Head of caudate nucleus (tissue), 42 donors: ENCODE measurements at regions not wholly inside any gene's neighbourhood (a gene's known extent, or its start where the extent isn't known, plus 50 kb on each side); places are given as distances from the start of the nearest gene placed in this dataset.
A peak's percentile ranks its signal among the peaks of the same experiment; 100 is the strongest.
"Not testable (repeated sequence)": the region's sequence is repeated elsewhere in the genome, so short reads cannot be mapped to it uniquely, and the experiment has no call there.

Experiments used
- DNase-seq, 42 donors: peaks; one replicate each; pipeline versions ENCODE4 v3.0.0 to v3.0.0-alpha.2; 2020 to 2021; ENCODE audit warnings: mixed read lengths in 7 of 42
- intact Hi-C: fragments of 100-400 bp; cut with DNase I; formaldehyde crosslinking; loops from one replicate; pipeline ENCODE4 v1.15.0; 2022

GRCh38 chr21:16086936-16087335 is 357.2 kb downstream of the USP25 start:
- intact Hi-C loops, result loop anchor here (10.0 kb wide), 1 partner anchor 98 kb away; no protein-coding TSS in a partner anchor
- DNase-seq, result peak in 1 of 42 donors; percentile 13

DNA sequence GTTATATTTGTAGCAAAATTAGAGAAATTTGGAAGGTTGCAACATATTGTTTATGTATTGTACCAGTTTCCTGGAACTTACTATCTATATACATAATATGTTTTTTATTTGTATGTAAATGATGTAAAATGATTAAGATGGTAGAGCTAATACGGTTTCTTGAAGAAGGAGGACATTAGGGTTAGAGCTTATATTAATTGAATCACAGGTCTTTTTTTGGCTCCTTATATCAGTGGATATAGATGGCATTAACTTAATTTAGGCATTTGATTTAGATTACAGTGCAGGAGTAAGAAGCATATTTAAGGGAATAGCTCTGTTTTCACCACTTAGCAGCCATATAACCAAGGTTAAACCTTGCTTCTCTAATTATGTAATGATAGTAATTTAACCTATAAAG is 357.7 kb downstream of the USP25 start:
- intact Hi-C loops, result loop anchor here (10.0 kb wide), 1 partner anchor 97 kb away; no protein-coding TSS in a partner anchor
- no peak for DNase-seq

DNA sequence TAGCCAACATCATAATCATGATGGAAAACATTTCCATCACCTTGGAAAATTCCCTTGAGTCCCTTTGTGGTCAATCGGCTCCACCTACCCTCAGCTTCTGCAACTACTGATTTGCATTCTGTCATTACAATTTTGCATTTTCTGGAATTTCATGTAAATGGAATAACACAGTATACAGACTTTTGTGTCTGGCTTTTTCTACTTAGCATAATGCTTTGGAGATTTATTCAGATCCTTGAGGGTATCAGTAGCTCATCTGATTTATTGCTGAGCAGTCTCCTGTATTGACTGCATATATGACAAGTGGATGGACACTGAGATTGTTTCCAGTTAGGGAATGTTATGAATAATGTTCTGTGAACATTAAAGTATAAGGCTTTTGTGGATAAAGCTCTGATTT is 358.3 kb downstream of the USP25 start:
- DNase-seq, result no peak
- intact Hi-C loops, result loop anchor here (10.0 kb wide), 1 partner anchor 97 kb away; no protein-coding TSS in a partner anchor

DNA sequence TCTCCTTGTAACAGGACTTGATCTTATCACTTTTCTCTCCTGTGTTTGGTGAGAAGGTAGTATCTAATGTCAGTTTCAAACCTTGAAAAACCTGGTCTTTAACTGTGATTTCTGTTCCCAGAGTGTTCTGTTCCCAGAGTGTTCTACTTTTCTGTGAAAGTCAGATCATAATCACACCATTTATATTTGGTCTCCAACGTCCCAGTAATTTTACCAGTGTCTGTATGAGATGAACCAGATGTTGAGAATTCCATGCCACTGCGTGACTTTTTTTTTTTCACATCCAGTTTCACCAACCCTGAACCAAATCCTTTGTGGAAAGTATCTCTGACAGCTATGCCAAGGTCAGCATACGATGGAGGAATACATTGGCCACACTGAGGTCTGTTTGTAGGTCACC is 365.2 kb downstream of the USP25 start:
- no peak for DNase-seq
- intact Hi-C loops, result no loop called here

DNA sequence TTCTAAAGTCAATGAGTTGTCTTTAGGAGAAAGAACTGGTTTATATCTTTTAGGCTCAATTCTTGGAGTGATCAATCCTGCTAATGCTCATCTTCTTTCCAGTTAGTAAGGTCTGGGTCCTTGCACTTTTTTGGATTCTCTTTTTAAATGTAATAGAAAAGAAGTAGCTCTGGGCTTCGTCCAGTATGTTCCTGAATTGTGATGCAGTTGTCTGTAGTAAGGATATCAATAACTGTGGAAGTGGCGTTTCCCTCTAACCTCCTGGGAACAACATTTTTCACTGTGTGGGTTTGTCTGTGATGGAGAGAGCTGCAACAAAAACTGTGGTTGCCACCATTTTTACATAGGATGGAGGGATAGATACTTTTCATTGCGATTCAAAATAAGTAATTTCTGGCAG is 367.2 kb downstream of the USP25 start:
- DNase-seq, result no peak
- intact Hi-C loops, result no loop called here

DNA sequence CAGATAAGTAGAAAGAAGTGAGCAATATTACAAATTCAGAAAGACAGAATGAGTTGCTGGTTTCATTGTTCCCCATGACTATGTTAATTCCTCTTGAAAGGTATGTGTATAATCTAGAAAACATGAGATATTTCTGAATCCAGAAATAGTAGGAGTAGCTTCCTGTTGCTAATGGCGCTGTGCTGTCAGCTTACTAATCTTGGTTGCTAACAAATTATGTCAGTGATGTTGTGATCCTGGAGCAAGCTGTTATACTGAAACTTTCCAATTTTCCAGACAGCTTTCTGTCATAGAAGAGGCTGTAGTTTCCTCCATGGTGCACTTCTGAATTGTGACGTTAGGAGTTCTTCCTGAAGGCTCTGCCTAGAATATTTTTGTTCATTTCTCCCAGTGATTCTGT is 372.3 kb downstream of the USP25 start:
- DNase-seq, result peak in 1 of 42 donors; percentile 18
- intact Hi-C loops, result no loop called here

DNA sequence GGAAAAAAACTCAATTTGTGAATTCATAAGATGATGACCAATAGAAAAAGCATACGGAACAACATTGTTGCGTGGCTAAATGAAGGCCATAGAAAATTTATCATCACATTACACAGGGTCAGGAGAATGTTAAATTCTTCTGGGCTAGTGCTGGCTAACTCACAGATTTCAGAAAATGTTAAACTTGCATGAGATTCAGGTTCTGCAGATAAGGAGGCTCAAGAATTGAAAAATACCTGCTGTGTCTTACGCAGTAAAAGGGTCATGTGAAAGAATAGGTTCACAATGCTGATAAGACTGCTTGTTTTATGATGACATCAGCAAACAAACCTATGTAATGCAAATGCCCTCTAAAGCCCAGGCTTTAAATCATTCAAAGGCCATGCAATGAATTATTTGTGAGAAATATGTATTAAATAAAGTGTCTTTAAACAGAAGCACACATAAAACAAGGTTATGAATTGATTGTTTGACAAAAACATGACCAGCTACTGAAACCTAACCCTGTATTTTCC is 378.8 kb downstream of the USP25 start:
- no peak for DNase-seq
- intact Hi-C loops, result no loop called here

GRCh38 chr21:16113052-16113715 is 383.4 kb downstream of the USP25 start:
- intact Hi-C loops, result no loop called here
- no peak for DNase-seq

DNA sequence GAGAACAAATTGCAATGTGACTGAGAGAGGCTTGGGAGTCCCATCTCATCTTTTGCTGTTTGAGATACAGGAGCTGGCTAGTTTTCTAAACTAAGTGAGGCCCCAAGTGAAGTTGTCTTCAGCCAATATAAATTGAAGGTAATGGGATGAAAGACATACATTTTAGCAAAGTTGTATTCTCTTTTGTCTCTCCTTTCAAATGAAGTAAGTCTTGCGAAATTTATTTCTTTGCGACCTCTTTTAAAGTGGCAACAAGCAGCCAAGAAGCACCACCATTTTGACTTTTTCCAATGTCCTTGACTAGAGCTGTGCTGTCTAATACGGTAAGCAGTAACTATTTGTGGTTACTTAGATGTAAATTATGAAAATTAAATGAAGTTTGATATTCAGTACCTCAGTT is 385.7 kb downstream of the USP25 start:
- intact Hi-C loops, result no loop called here
- DNase-seq, result no peak

DNA sequence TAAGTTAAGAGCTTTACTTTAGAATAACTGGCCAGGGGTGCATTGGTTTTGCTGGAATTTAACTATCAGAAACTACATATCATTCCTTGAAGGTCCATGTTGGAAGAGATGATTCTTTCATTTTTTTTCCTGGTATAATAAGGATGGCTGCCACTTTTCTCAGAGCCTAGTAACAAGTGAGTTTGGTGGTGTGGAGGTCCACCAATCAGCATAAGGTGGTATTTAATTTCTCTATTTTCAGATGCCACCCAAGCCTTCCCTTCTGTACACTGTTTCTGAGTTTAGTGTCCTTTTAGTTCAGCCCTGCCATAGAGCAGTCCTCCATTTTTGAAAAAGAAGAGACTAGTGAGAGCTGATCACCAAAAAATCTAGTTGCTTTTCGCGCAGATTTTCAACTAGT is 386.3 kb downstream of the USP25 start:
- intact Hi-C loops, result no loop called here
- no peak for DNase-seq

DNA sequence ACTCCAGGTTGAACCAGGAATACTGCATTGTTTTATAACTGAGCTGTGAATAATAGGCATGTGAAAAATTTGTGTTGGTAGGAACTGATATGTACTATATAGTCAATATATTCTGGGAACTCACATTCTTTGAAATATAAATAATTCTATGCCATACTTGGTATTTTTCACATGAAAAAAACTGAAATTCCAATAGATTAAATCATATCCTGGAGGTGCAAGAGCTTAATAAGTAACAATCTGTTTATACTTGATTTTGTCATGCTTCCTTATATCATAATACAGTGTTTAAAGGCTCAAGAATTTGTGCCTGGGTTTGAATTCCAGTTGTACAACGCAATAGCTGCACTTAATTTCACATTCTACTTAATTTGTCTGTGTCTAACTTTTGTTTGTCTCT is 387.0 kb downstream of the USP25 start:
- intact Hi-C loops, result no loop called here

GRCh38 chr21:16117331-16117730 is 387.5 kb downstream of the USP25 start:
- no peak for DNase-seq
- intact Hi-C loops, result no loop called here

More for the DNA sequence above, 387.0 kb downstream of the USP25 start:
- DNase-seq, result no peak

- intact Hi-C loops, result no loop called here
- no peak for DNase-seq
Measured at GRCh38 chr21:16117851-16118590, 388.2 kb downstream of the USP25 start.

- intact Hi-C loops, result no loop called here
- DNase-seq, result no peak
Measured at GRCh38 chr21:16124378-16125138, 394.8 kb downstream of the USP25 start.

- DNase-seq, result no peak
- intact Hi-C loops, result no loop called here
Measured at GRCh38 chr21:16125274-16125673, 395.5 kb downstream of the USP25 start.

DNA sequence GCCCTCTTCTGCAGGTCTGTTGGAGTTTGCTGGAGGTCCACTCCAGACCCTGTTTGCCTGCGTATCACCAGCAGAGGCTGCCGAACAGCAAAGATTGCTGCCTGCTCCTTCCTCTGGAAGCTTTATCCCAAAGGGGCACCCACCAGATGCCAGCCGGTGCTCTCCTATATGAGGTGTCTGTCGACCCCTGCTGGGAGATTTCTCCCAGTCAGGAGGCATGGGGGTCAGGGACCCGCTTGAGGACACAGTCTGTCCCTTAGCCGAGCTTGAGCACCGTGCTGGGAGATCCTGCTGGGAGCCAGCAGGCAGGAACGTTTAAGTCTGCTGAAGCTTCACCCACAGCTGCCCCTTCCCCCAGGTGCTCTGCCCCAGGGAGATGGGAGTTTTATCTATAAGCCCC is 402.7 kb downstream of the USP25 start:
- DNase-seq, intact Hi-C loops: not testable (repeated sequence)

DNA sequence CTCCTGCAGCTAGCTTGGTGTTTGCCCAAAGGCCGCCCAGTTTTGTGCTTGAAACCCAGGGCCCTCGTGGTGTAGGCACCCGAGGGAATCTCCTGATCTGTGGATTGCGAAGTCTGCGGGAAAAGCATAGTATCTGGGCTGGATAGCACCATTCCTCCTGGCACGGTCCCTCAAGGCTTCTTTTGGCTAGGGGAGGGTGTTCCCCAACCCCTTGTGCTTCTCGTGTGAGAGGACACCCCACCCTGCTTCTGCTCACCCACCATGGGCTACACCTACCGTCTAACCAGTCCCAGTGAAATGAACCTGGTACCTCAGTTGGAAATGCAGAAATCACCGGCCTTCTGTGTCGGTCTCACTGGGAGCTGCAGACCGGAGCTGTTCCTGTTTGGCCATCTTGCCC is 403.5 kb downstream of the USP25 start:
- no peak for DNase-seq
- intact Hi-C loops, result no loop called here

GRCh38 chr21:16134134-16134533 is 404.4 kb downstream of the USP25 start:
- DNase-seq, result no peak

GRCh38 chr21:16137106-16137505 is 407.3 kb downstream of the USP25 start:
- DNase-seq, result no peak
- intact Hi-C loops, result no loop called here

More at GRCh38 chr21:16134134-16134533, 404.4 kb downstream of the USP25 start:
- intact Hi-C loops, result no loop called here

GRCh38 chr21:16145052-16145451 is 415.3 kb downstream of the USP25 start:
- no peak for DNase-seq
- intact Hi-C loops, result no loop called here
